ENCODE measurements at regions not wholly inside any gene's neighbourhood (a gene's known extent, or its start where the extent isn't known, plus 50 kb on each side); places are given as distances from the start of the nearest gene placed in this dataset.

- no peak for DNase-seq
Measured at GRCh38 chr12:82029936-82030335, 270.8 kb upstream of the PPFIA2 start.

- DNase-seq = no peak
Measured at GRCh38 chr12:82028772-82029171, 269.6 kb upstream of the PPFIA2 start.

GRCh38 chr12:82027612-82028011 lies 268.5 kb upstream of the PPFIA2 start:
- DNase-seq = no peak

GRCh38 chr12:82025462-82025861 lies 266.3 kb upstream of the PPFIA2 start:
- DNase-seq = no peak

GRCh38 chr12:82019533-82019932 lies 260.4 kb upstream of the PPFIA2 start:
- peak in 1 of 2 experiments; percentile 22 for DNase-seq

- no peak for DNase-seq
Measured at GRCh38 chr12:82015623-82016347, 256.6 kb upstream of the PPFIA2 start.

DNA sequence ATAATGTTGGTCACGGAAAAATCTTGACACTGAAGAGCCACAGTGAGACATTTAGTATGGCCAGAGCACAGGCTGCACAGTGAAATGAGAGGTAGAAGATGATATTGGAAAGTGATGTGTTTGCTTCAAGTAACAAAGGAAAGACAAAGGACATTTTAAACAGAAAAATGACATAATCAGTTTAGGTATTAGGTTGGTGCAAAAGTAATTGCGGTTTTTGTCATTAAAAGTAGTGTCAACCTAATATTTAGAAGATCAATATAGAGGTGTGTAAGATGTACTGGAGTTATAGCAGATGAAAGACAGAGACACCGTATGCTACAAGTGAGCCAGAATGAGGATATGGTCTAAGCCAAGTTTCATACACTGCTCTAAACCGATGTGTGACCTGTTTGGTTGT lies 253.0 kb upstream of the PPFIA2 start:
- no peak for DNase-seq

DNA sequence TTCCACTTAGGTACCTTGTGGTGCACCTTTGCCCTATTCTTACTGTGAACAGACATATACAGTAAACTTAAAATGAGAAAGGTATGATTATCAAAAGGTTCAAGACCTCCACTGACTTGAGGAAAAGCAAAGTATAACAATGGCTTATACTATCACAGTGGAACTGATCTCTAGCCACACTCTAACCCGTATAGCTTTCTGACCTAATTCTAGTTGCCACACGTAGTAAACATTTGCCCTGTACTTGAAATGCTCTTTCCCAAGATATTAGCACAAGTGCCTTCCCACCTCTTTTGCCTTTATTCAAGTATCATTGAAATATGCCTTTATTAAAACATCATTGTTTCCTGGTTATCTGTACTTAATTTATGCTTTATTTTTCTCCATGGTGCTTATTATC lies 250.4 kb upstream of the PPFIA2 start:
- no peak for DNase-seq

DNA sequence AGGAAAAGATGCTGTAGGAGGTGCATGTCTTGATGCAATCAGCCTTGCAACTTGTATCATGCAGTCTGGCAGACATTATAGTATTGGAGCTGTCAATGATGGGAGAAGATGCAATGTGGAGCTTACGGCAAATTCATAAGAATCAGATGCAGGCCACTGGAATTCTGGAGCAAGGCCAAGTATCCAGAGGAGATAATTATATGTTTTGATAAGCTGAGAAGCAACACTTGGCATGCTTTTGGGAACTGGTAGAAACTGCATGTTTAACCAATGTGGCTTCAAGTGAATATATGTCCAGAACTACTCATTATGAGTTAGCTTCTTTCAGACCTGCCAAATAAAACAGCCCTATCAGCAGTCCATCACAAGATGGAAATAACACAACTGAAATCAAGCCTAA lies 249.1 kb upstream of the PPFIA2 start:
- no peak for DNase-seq

GRCh38 chr12:81998761-81999378 lies 239.7 kb upstream of the PPFIA2 start:
- no peak for DNase-seq

DNA sequence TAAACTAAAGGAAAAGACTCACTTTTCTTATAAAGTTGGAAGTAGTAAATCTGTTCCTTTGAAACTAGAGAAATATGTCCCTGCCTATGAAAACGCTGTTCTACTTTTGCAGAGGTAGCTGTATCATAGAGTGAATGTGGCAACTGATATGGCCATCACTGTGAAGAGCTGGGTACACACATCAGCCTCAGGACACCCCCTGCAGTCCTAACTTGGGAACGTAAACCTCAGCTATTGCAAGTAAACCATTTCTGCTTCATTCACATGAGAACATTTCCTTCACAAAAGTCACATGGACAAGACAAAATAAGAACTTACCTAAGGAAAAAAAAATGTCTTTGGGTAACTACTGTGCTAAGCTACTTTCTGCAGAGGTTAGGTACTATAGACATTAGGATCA lies 233.3 kb upstream of the PPFIA2 start:
- DNase-seq = peak in 1 of 2 experiments; percentile 19

DNA sequence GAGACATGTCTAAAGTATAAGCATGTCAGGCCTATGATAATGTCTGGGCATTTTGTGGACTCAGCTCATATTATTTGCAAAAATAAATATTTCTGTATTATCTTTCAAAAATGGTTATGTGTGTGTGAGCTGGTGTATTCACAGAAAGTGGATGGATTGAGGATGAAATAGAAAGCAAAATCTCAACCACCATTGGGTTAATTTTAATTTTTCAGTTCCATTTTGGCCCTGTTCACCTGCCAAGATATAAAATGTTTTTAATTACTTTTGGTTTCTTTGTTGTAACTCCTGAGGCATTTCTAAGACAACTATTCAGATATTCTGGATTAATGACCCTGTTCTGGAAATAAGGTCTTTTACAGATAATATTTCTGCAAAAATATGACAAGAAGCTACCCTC lies 232.7 kb upstream of the PPFIA2 start:
- DNase-seq = no peak

GRCh38 chr12:81988362-81988761 lies 229.2 kb upstream of the PPFIA2 start:
- no peak for DNase-seq

DNA sequence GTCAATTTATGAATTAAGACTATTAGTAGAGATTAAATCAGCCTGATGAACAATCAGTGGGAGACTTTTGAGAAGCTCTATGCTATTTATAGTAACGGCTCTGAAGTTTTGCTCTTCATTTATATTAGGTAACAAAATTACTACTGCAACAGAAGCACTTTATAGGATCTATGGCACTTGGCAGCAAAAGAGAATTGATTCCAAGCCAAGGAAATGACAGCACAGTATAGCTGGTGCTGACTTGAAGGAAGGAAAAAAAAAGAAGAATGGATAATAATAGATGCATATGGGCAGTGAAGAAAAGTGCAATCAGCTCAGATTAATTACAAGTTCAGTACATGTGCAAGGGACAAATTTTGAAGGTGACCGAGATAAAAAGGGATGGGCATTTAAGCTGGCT lies 228.2 kb upstream of the PPFIA2 start:
- DNase-seq = no peak

- DNase-seq = no peak
Measured at GRCh38 chr12:81976661-81977060, 217.5 kb upstream of the PPFIA2 start.

- no peak for DNase-seq
Measured at GRCh38 chr12:81974762-81975161, 215.6 kb upstream of the PPFIA2 start.

GRCh38 chr12:81968421-81968820 lies 209.3 kb upstream of the PPFIA2 start:
- DNase-seq = no peak

DNA sequence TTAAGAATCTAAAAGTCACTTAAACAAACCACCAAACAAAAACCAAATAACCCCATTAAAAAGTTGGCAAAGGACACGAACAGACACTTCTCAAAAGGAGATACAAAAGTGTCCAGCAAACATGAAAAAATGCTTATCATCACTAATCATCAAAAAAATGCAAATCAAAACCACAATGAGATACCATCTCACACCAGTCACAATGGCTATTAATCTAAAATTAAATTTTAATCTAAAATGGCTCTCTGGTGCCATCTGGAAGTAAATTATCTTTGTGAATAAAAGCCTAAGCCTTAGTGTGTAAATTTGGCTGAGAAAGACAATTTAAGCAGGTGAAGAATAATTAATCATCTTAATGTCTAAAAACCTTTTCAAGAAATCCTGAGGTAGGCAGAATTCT lies 204.5 kb upstream of the PPFIA2 start:
- DNase-seq = peak in 1 of 2 experiments; percentile 21

DNA sequence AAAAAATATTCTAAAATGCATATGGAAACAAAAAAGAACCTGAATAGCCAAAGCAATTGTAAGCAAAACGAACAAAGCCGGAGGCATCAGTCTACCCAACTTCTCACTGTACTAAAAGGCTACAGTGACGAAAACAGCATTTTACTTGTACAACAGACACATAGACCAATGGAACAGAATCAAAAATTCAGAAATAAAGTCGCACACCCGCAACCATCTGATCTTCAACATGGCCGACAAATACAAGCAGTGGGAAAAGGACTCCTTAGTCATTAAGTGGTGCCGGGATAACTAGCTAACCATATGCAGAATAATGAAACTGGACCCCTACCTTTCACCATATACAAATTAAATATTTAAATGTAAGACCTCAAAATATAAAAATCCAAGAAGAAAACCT lies 203.9 kb upstream of the PPFIA2 start:
- DNase-seq = no peak

DNA sequence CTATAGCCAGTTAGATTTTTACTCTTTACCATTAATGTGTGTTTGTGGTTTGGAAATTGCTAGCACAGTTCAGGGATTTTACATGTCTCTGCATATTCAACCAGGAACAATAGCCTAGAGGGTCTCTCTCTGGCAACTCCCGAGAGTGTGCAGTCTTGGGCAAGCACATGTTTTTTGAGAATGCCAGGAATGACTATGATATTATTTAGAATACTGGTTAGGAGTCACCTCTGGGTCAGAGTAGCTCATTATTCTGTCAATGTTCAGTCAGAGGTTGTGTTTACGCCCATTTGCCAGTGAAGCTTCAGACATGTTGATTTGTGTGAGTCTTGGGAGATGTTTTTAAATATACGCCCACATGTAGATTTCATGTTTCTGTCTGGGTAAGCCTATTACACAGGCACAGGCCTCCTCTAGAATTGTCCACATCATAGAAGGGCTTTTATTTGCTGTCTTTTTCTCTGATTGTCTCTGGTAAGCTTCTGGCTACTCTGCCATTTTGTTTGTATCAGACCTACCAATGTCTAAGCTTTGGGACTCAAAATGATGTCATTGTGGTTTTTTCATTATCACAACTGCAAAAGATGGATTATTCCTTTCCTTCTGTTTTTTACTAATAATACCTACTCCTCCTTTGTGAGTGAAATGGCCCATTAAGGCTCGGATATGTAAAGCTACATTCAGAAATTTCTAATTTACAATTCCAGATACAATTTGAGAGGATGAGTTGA lies 203.1 kb upstream of the PPFIA2 start:
- DNase-seq = no peak

DNA sequence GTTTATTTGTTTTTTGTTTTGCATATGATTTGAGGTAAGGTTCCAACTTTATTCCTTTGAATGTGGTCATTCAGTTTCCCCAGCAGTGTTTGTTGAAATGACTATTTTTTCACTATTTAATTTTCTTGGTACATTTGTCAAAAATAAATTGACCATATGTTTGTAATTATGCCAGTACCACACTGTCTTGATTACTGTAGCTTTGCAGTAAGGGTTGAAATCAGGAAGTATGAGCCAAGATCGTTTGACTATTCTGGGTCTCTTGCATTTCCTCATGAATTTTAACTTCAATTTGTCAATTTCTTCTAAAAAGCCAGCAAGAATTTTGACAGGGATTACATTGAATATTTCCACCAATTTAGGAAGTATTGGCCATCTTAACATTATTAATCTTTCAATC lies 199.3 kb upstream of the PPFIA2 start:
- no peak for DNase-seq

DNA sequence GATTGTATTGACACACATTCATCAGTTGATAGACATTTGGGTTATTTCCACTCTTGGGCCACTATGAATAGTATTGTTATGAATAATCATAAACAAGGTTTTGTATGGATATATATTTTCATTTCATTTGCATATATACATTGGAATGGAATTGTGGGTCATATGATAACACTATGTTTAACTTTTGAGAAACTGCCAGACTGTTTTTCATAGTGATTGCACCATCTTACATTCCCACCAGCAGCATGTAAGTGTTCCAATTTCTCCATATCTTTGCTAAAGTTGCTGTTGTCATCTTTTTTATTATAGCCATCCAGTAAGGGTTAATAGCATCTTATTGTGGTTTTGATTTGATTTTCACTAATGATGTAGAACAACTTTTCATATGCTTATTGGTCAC lies 198.5 kb upstream of the PPFIA2 start:
- DNase-seq = no peak

DNA sequence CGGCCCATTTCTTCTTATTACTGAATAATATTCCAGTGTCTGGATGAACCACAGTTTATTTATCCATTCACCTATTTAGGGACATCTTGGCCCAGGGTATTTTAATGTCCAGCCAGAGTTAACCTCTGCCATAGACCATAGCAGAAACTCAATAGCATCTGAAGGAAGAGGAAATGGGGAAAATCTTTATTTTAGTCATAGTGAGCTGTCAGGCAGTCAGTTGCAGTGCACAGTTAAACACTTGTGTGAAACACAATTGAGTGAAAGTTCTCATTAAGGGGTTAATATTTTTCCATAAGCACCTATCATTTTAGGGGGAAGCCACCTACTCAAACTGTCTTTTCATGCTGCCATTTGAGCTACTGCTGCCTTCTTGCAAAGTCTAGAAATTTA lies 197.3 kb upstream of the PPFIA2 start:
- no peak for DNase-seq

GRCh38 chr12:81953541-81953940 lies 194.4 kb upstream of the PPFIA2 start:
- DNase-seq = no peak
